ENCODE measurements at regions not wholly inside any gene's neighbourhood (a gene's known extent, or its start where the extent isn't known, plus 50 kb on each side); places are given as distances from the start of the nearest gene placed in this dataset.

DNA sequence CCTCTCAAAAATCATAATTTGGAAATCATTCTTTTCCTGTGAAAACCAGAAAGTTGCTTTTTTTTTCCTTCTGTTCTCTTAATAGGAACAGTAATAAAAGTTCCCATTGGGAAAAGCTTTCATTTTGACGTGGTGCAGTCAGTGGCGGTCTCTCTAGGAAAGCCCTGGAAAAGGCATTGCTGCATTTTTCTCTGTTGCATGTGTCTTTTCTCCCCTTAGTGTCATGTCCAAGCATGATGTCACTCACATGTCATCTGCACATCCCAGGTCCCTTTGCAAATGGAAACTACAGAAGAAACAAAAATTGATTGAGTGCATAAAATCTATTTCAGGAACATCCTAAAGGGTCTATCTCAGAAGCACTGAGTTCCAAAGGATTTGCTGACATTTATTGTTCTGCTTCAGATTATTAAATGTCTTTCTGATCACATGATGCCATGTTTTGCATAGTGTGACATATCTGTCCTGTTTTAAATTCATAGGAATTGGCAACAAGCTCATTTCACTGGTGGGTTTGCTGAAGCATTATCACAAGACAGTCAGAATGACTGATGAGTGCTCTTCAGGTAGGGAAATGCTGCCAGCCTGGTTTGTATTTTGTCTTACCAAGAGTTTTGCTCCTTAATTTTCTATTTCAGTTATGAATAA lies 208.7 kb downstream of the SOX4 start:
- Histone ChIP-seq H3K27me3 (replicated peaks; ENCODE audit: control insufficient read depth, insufficient read depth, low read length) (no peaks in the 10 kb centered on the region), H3K36me3 (ENCODE audit: control insufficient read depth, insufficient read depth, low read length) (no peaks in the 10 kb centered on the region), H3K4me3 (replicated peaks; ENCODE audit: low read depth, low read length) (no peak overlapping the region)
- TF ChIP-seq, protein P1, sequence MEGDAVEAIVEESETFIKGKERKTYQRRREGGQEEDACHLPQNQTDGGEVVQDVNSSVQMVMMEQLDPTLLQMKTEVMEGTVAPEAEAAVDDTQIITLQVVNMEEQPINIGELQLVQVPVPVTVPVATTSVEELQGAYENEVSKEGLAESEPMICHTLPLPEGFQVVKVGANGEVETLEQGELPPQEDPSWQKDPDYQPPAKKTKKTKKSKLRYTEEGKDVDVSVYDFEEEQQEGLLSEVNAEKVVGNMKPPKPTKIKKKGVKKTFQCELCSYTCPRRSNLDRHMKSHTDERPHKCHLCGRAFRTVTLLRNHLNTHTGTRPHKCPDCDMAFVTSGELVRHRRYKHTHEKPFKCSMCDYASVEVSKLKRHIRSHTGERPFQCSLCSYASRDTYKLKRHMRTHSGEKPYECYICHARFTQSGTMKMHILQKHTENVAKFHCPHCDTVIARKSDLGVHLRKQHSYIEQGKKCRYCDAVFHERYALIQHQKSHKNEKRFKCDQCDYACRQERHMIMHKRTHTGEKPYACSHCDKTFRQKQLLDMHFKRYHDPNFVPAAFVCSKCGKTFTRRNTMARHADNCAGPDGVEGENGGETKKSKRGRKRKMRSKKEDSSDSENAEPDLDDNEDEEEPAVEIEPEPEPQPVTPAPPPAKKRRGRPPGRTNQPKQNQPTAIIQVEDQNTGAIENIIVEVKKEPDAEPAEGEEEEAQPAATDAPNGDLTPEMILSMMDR (IDR thresholded peaks at IDR 0.05; ENCODE audit: insufficient read depth, low read length, poor library complexity, severe bottlenecking): no peak
- no peak for DNase-seq (ENCODE audit: extremely low read depth, insufficient read length)

DNA sequence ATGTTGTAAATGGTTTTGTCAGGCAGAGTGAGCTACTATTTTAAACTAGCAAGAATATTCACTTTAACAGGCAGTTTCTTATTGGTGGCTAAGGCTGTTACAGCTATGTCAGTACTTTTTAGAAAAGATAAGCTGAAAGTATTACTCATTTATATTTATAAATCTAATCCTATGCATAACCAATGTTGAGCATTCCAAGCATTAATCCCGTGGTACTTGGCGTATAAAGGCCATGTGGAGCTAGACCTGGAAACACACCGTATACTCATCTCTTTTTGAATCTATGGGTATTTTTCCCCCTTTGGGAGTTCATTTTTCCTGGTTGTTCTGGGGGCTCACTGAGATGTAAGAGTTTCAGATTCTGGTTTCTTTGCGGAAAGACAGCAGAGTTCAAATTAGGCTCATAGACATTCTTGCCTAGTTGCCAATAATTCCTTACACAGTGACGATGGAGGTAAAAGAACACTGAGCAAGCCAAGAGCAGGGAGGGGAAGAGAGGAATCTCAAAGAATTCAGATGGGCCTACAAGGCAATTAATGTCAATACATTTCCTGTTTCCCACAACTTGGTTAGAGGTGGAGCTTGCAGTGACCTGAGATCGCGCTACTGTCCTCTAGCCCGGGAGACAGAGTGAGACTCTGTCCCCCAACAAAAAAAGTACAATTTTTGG lies 211.5 kb downstream of the SOX4 start:
- H3K27me3 ChIP-seq (replicated peaks; ENCODE audit: control insufficient read depth, insufficient read depth, low read length): no peaks in the 10 kb centered on the region
- TF ChIP-seq, protein P1 (IDR thresholded peaks at IDR 0.05; ENCODE audit: insufficient read depth, low read length, poor library complexity, severe bottlenecking): no peak
- no peak overlapping the region for H3K4me3 ChIP-seq (replicated peaks; ENCODE audit: low read depth, low read length)
- DNase-seq (ENCODE audit: extremely low read depth, insufficient read length): no peak
- H3K36me3 ChIP-seq (ENCODE audit: control insufficient read depth, insufficient read depth, low read length): no peaks in the 10 kb centered on the region

DNA sequence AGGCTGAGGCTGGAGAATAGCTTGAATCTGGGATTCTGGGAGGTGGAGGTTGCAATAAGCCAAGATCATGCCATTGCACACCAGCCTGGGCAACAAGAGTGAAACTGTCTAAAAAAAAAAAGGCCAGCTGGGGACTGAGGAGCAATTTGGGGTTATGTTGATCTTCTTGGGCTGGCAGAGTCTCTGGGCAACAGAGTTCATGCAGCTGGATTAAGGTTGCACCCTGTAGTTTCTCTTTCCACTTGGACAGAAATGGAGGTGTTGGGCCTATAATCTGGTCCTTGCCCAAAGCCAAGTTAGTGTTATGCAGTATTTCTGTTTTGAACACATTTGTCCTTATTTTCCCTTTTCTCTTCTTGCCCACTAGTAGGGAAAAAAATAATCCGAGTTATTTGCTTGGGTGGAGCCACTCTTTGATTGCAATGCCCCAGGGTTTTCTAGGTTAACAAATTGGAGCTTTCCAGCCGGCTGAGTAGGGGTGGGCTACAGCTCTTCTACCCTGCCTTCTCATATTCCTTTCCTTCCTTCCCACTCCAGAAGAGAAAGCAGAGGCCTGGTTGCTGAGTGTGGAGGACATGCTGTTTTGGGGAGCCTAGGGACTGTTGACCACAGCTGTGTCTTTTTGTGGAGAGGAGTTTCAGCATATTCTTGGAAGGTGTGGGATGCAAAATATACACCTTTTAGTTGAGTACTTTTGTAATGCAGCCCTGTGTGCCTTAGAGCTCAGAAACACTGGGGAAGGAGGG lies 213.9 kb downstream of the SOX4 start:
- Histone ChIP-seq H3K4me3 (replicated peaks; ENCODE audit: low read depth, low read length) (no peak overlapping the region), H3K36me3 (ENCODE audit: control insufficient read depth, insufficient read depth, low read length) (no peaks in the 10 kb centered on the region), H3K27me3 (replicated peaks; ENCODE audit: control insufficient read depth, insufficient read depth, low read length) (no peaks in the 10 kb centered on the region)
- DNase-seq (ENCODE audit: extremely low read depth, insufficient read length): no peak
- TF ChIP-seq, protein P1 (IDR thresholded peaks at IDR 0.05; ENCODE audit: insufficient read depth, low read length, poor library complexity, severe bottlenecking): no peak

DNA sequence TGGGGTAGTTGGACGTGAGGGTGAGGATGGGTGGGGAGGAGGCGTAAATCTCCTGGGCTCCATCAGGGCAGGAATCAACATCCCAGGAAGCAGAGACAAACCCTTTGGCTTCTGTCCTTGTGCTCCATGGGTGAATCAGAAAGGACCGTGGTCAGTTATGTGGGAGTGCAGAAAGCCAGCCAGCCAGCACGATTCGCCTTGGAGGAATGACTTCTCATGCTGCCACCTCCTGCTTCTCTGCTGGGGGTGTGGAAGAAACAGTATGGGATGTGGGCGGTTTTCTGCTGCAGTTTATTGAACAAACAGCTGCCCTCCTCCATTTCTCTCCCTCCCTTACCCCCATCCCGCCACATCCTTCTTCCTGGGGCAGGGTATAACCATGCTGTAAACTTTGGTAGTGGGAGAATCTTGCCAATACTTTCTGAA lies 214.5 kb downstream of the SOX4 start:
- TF ChIP-seq, protein P1 (IDR thresholded peaks at IDR 0.05; ENCODE audit: insufficient read depth, low read length, poor library complexity, severe bottlenecking): no peak
- no peaks in the 10 kb centered on the region for H3K36me3 ChIP-seq (ENCODE audit: control insufficient read depth, insufficient read depth, low read length)
- DNase-seq (ENCODE audit: extremely low read depth, insufficient read length): no peak
- no peak overlapping the region for H3K4me3 ChIP-seq (replicated peaks; ENCODE audit: low read depth, low read length)
- H3K27me3 ChIP-seq (replicated peaks; ENCODE audit: control insufficient read depth, insufficient read depth, low read length): no peaks in the 10 kb centered on the region

DNA sequence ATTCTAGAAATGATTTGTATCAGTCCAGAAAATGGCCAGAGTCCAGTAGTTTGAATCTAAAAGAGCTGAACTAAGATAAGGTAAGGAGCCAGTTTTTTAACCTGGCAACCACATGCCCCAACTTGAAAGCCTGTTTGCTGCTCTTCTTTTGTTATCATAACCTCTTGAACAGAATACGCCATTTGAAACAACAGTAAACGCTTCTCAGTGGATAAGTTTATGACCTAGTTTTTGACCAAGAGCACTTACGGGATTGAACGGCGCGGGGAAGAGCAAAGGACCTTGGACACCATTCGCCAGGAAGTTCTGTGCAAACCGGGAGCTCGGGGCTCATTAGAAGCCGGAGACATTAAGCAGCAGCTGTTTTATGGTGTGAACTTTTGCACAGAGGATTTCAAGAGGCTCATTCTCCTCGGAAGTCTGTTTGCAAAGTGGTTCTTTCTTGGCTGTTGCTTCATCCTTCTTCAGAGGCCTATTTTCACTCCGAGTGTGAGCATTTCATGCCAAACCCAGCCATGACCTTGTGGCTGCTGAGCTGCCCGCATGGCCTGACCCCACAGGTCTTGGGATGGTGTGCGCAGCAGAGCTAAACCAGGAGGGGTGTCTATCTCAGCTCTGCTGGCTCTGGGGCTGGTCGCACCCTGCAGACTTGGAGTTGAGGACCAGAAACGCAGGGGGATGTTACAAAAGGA lies 215.1 kb downstream of the SOX4 start:
- TF ChIP-seq, protein P1 (IDR thresholded peaks at IDR 0.05; ENCODE audit: insufficient read depth, low read length, poor library complexity, severe bottlenecking): no peak
- DNase-seq (ENCODE audit: extremely low read depth, insufficient read length): no peak
- Histone ChIP-seq H3K27me3 (replicated peaks; ENCODE audit: control insufficient read depth, insufficient read depth, low read length) (no peaks in the 10 kb centered on the region), H3K36me3 (ENCODE audit: control insufficient read depth, insufficient read depth, low read length) (no peaks in the 10 kb centered on the region), H3K4me3 (replicated peaks; ENCODE audit: low read depth, low read length) (no peak overlapping the region)

Measured in GM06990 (cell line).